Right atrium auricular region (tissue), 2 donors: ENCODE measurements at regions not wholly inside any gene's neighbourhood (a gene's known extent, or its start where the extent isn't known, plus 50 kb on each side); places are given as distances from the start of the nearest gene placed in this dataset.

Experiments used
- DNase-seq: peaks from one replicate; pipeline ENCODE4 v3.0.0-alpha.2; 2019; ENCODE audit warnings: low spot score
- H3K27ac ChIP-seq, 2 donors: fragments of 200-600 bp; sonication (generic); 1 replicate in 1 of 2; 2 replicates in 1 of 2; pipeline ENCODE4 v1.5.1; 2016 to 2019
- H3K27me3 ChIP-seq, 2 donors: fragments of 200-600 bp; sonication (generic); one replicate each; pipeline versions ENCODE4 v1.5.1 to v1.6.0; 2017 to 2019
- H3K36me3 ChIP-seq: fragments of 200-600 bp; sonication (generic); one replicate; pipeline ENCODE4 v1.5.1; 2016
- H3K4me1 ChIP-seq, 2 donors: fragments of 200-600 bp; sonication (generic); one replicate each; pipeline versions ENCODE4 v1.5.1 to v1.6.0; 2017 to 2019
- H3K4me3 ChIP-seq, 2 donors: fragments of 200-600 bp; sonication (generic); 1 replicate in 1 of 2; 2 replicates in 1 of 2; pipeline ENCODE4 v1.5.1; 2017 to 2019; ENCODE audit warnings: mild to moderate bottlenecking in 1 of 2, moderate library complexity in 1 of 2
- H3K9me3 ChIP-seq, 2 donors: fragments of 200-600 bp; sonication (generic); one replicate each; pipeline ENCODE4 v1.5.1; 2019
- CTCF ChIP-seq, 2 donors: fragments of 200-600 bp; sonication (generic); IDR thresholded peaks; one replicate each; pipeline ENCODE4 v1.5.1; 2019; ENCODE audit warnings: antibody characterized with exemption in 2 of 2

GRCh38 chr10:109418795-109419194, 504.5 kb downstream of the XPNPEP1 start:
- no peaks in the 10 kb centered on the region for H3K9me3 ChIP-seq
- DNase-seq = no peak
- no peak overlapping the region for H3K27ac ChIP-seq
- no peaks in the 10 kb centered on the region for H3K4me1 ChIP-seq
- TF ChIP-seq CTCF (IDR thresholded peaks at IDR 0.05) = no peak
- H3K36me3 ChIP-seq = no peaks in the 10 kb centered on the region
- H3K4me3 ChIP-seq = no peak overlapping the region
- no peaks in the 10 kb centered on the region for H3K27me3 ChIP-seq

GRCh38 chr10:109417803-109418202, 505.5 kb downstream of the XPNPEP1 start:
- Histone ChIP-seq H3K27me3 (no peaks in the 10 kb centered on the region), H3K36me3 (no peaks in the 10 kb centered on the region), H3K4me3 (no peak overlapping the region), H3K27ac (no peak overlapping the region), H3K9me3 (no peaks in the 10 kb centered on the region), H3K4me1 (no peaks in the 10 kb centered on the region)
- no peak for DNase-seq
- no peak for TF ChIP-seq CTCF (IDR thresholded peaks at IDR 0.05)

GRCh38 chr10:109412353-109412752, 511.0 kb downstream of the XPNPEP1 start:
- Histone ChIP-seq H3K4me3 (no peak overlapping the region), H3K27ac (no peak overlapping the region), H3K36me3 (no peaks in the 10 kb centered on the region), H3K4me1 (no peaks in the 10 kb centered on the region), H3K9me3 (no peaks in the 10 kb centered on the region), H3K27me3 (no peaks in the 10 kb centered on the region)
- DNase-seq = no peak
- TF ChIP-seq CTCF (IDR thresholded peaks at IDR 0.05) = no peak

- Histone ChIP-seq H3K4me3 (no peak overlapping the region), H3K27me3 (no peaks in the 10 kb centered on the region), H3K27ac (no peak overlapping the region), H3K4me1 (no peaks in the 10 kb centered on the region), H3K36me3 (no peaks in the 10 kb centered on the region), H3K9me3 (no peaks in the 10 kb centered on the region)
- DNase-seq = no peak
- no peak for TF ChIP-seq CTCF (IDR thresholded peaks at IDR 0.05)
Measured at GRCh38 chr10:109411917-109412316, 511.4 kb downstream of the XPNPEP1 start.

GRCh38 chr10:109405338-109405737, 518.0 kb downstream of the XPNPEP1 start:
- H3K4me1 ChIP-seq = no peaks in the 10 kb centered on the region

More at GRCh38 chr10:109405338-109405737, 518.0 kb downstream of the XPNPEP1 start:
- no peak for TF ChIP-seq CTCF (IDR thresholded peaks at IDR 0.05)
- Histone ChIP-seq H3K36me3 (no peaks in the 10 kb centered on the region), H3K27me3 (peaks cover 0 to 5% of the 10 kb centered on the region in 2 donors), H3K27ac (no peak overlapping the region), H3K9me3 (no peaks in the 10 kb centered on the region), H3K4me3 (no peak overlapping the region)
- DNase-seq = no peak
